Endometrial microvascular endothelial cells (primary cell): ENCODE measurements at regions not wholly inside any gene's neighbourhood (a gene's known extent, or its start where the extent isn't known, plus 50 kb on each side); places are given as distances from the start of the nearest gene placed in this dataset.
"Not testable (repeated sequence)": the region's sequence is repeated elsewhere in the genome, so short reads cannot be mapped to it uniquely, and the experiment has no call there.

ENCODE experiments used
- in situ Hi-C: cut with HindIII; loops from 2 replicates; pipeline ENCODE4 v1.10.0; 2017; ENCODE audit warnings: low sequenced_read_pairs, low pct_unique_long_range_greater_than_20kb; ENCODE audit errors: inconsistent ontology term

DNA sequence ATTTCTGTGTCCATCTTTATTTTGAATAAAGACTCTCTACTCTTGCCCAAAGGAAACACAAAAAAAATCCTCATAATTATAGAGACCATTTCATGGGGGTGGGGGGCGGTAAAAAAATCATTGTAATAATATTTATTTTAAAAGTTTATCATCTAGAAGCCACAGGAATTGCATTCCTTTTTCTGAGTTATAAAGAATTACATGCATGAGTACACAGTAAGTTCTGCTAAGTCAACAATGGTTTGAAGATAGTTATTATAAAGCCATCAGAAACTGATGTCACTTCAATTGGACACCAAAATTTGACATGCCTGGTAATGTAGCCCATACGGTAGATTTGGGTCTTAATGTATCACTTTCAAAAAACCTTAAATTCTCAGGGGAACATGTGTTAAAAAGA lies 478.1 kb upstream of the NR5A2 start:
- in situ Hi-C loops = no loop called here

DNA sequence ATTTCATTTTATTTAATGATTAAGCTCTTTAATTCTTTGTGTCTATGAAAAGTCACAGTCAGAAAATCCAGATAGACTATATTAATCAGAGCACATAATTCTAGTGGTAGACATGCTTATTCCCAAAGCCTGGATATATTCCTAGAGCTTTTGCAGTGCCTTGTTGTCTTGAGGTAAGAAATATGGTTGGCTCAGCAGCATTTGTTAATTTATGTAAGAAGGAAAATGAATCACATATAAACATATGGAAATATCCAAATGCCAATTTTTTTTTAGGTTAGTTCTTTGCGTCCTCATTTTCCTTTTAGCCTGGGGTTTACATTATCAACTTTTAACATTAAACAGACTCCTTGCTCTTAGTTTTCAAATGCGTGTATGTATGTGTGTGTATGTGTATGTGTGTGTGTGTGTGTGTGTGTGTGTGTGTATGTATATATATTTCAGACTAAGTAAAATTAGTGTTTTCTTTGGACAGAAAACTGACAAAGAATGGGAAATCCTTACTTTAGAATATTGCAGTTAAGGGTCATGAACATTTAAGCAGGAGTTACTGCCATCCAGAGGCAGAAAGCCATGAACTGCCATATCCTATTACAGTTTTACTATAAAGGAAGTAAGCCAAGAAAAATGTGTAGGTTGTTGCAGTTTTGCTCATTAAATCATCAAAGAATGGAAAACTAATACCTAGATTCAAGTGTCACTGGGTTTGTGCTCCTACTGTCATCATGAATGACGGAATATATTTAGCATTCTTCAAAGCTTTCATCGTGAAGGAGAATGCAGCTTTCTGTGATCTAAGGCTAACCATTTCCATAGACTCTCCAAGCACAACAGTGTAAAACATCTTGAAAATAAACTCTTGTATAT lies 477.1 kb upstream of the NR5A2 start:
- in situ Hi-C loops = no loop called here

DNA sequence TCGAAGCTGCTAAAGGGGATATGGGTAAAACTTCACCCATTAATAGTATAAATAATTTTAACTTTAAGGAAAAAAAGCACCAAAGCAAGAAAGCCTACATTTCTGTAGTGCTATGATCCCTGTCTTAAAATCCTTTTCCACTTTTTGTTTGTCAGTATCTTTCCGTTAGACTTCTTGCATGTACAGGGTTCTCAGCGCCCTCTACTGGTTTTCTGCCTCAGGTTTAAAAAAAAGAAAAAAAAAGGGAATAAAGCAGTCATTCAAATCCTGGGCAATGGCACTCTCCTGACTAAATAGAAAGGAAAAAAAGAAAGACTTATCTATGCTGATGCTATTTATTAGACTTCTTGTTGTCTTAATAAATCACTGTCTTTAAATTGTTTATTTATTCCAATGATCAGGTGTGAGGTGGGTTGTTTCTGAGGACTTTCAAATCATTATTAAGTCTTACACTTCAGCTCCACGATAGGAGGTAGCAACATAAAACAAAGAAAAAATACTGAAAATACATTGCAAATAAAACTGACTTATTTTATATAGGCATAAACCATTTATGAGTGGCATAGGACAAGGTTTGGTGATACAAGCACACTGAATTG lies 475.4 kb upstream of the NR5A2 start:
- in situ Hi-C loops = no loop called here

DNA sequence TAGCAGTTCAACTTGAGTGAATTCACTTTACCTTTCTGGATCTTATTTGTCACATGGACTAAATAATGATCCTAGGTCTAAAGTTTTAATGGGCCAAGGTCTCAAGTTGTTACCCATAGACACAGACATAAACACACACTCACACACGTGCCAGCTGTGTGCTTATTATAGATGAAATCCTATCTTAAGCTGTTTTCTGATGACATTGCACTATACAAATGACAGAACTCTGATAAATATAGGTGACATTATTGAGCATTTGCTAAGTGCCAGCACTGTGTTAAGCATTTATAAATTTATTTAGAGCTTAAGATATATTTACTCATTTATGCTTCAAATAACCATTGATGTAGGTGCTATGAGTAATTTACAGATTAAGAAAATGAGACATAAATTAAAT lies 474.4 kb upstream of the NR5A2 start:
- in situ Hi-C loops = no loop called here

DNA sequence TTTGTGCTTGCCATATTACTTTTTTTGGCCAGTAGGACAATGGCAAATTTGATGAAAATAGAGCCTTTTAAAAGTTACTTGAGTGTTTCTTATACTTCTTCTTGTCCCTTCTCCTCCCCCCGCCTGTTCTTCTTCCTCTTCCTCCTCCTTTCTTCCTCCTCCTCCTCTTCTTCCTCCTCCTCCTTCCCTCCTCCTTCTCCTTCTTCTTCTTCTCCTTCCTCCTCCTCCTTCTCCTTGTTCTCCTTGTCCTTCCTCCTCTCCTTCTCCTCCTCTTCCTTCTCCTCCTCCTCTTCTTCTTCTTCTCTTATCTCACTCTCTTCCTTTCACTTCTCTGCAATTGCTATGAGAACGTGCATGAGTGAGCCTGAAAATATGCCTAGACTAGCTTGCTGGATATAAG lies 466.2 kb upstream of the NR5A2 start:
- in situ Hi-C loops = no loop called here

DNA sequence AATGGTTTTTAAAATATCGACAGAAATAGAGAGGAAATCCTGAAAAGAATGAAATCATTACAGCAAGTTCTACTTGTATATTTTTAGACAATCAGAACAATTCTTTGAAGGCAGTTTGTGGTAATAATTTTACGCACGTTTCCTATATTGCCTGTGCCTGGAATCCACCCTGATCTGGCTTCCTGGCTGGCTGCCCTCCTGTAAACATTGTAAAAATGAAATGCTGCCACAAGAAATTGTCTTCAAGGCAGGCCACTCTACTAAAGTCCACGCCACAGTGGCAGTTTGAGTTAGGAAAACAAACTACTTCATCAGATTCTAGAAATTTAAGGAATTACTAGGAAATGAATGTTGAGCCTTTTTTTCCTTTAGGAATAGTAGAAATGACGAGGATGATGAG lies 454.5 kb upstream of the NR5A2 start:
- in situ Hi-C loops = no loop called here

DNA sequence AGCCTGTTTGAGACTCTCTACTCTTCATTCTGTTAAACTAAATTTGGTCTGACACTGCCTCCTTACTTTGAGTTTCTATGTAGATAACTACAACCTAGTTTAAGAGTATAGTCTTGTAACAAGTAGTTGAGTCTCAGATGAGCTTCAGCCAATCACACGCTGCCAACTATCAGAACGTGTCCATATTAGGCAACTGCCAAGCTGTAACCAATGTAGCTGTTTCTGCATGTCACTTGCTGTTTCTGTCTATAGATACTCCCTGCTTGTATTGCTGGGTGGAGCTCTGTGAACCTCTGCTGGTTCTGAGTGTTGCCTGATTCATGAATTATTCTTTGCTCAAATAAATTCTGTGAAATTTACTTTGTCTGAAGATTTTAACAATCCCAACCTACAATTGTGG lies 452.6 kb upstream of the NR5A2 start:
- in situ Hi-C loops = no loop called here

DNA sequence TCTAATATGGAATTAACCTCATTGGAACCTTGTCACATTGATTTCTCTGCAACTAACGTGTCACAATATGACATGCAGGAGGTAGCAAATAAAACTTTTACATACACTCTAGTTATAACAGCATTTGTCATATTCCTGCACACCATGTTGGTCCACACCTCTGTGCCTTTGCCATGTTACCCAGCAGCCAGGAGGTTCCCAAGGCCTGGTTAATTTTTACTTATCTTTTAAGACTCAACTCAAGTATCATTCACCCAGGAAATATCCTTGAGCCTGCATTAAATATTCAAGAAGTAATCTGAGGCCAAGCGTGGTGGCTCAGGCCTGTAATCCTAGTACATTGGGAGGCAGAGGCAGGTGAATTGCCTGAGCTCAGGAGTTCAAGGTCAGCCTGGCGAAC lies 447.2 kb upstream of the NR5A2 start:
- in situ Hi-C loops = no loop called here

DNA sequence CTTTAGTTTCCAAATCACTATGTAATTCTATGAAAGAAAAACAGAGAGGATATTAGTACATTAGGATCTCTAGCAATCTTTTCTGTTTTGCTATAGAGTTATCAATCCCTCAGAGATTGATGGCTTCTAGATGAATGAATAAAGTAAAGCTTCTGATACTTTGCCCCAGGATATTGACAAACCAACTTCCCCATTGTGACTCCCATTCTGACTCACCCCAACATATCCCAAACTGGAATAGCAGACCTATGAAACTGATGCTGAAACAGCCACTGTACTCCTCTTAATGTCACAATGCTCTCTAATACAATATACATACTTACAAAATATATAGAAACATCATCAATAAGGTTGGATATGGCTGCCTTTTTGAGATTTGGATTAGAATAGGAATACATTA lies 442.1 kb upstream of the NR5A2 start:
- in situ Hi-C loops = no loop called here

DNA sequence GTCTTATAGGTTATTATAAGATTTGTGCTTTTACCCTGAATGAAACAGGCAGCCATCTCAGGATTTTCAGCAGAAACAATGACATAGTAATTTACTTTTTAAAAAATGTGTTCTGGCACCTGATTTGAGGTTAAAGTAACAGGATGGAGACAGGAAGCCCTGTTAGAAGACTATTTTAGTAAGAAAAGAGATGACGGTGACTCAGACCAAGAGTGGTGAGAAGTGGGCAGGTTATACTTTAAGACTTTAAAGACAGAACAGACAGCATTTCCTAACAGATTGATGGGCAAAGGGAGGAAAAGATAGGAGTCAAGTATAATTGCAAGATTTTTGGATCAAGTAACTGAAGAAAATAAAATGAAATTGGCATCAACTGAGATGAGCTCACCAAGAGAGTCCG lies 436.8 kb upstream of the NR5A2 start:
- in situ Hi-C loops = no loop called here

DNA sequence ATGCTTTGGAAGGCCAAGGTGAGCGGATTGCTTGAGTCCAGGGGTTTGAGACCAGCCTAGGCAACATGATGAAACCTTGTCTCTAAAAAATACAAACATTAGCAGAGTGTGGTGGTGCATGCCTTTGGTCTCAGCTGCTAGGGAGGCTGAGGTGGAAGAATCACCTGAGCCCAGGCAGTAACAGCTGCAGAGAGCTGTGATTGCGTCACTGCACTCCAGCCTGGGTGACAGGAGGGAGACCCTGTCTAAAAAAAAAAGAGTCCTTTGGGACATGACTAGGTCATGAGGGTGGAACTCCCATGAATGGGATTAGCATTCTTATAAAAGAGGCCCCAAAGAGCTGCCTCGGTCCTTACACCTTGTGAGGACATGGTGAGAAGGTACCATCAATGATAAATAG lies 436.0 kb upstream of the NR5A2 start:
- in situ Hi-C loops = no loop called here

DNA sequence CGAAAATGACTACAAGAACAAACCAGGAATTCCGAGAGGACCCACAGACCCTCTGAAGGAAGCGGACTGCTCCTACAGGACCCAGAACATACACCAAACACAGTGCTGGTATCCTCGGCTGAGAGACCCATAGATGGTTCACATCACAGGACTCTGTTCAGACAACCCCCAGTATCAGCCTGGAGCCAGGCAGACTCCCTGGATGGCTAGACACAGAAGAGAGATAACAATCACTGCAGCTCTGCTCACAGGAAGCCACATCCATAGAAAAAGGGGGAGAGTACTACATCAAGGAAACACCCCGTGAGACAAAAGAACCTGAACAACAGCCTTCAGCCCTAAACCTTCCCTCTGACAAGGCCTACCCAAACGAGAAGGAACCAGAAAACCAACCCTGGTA lies 434.0 kb upstream of the NR5A2 start:
- in situ Hi-C loops = no loop called here

DNA sequence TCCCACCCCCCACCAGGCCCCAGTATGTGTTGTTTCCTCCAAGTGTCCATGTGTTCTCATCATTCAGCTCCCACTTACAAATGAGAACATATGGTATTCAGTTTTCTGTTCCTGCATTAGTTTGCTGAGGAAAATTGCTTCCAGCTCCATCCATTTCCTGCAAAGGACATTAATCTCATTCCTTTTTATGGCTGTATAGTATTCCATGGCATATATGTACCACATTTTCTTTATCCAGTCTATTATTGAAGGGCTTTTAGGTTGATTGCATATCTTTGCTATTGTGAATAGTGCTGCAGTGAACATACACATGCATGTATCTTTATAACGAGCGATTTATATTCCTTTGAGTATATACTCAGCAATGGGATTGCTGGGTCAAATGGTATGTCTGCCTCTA lies 431.1 kb upstream of the NR5A2 start:
- in situ Hi-C loops = not testable (repeated sequence)

DNA sequence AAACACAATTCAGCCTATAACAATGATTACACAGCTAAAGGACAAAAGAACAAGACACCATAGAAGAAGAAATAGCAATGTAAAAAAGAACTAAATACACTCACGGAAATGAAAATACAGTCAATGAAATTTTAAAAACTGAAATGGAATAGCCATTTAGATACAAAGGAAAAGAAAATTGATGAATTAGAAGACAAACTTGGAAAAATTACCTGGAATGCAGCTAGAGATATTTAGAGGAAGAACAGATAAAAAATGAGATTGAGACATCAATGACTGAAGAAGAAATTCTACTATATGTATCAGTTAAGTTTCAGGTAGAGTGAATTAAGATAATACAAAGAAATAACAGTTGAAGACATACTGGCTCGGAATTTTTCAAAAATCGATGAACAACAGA lies 430.4 kb upstream of the NR5A2 start:
- in situ Hi-C loops = no loop called here

DNA sequence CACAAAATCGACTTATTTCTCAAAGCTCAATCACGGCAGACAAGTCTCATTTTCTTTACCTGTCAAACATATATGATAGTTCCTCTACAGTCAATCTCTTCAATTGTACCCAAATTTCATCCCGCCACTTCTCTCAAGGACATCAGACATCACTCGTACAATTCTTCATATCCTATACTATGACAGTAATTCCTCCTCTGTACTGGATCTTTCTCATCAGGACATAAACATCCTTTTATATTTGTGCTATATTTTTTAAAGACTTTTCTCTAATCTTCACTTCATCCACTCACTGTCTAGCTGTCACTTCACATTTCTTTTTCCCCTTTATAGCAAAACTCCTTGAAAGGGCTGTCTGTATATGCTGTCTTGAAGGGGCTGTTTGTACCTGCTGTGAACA lies 419.1 kb upstream of the NR5A2 start:
- in situ Hi-C loops = no loop called here

DNA sequence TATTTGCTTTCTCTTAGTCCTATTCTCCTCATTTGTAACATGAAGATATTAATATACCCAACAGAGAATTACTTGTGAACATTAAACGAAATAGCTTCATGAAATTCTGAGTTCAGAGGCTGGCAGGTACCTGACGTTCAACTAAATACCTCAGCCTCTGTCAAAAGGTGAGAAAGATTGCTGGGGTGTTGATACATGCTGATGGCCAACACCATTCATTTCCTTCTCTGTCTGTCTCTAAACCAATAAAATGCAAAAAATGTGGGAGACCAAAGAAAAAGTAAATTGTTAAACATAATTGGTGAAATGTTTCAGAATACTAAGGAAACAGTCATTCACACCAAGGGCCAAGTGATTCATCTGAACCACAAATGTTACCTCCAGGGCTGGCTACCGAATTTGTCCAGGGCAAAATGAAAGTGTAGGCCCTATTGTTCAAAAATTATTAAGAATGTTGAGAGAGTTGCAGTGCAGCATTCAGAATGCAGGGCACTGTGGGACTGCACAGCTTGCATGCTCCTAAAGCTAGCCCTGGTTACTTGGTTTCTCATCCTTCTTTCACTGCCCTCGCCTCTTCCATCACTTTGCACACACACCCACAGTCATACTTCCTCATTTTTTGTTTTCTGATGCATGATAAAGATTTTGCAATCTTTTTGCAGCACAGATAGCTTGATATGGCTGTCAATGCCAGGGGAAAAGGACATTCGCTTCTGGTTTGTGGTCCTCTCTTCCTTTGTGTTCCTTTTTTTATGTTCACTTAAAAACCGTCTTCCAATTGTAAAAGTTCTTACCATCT lies 414.3 kb upstream of the NR5A2 start:
- in situ Hi-C loops = no loop called here

DNA sequence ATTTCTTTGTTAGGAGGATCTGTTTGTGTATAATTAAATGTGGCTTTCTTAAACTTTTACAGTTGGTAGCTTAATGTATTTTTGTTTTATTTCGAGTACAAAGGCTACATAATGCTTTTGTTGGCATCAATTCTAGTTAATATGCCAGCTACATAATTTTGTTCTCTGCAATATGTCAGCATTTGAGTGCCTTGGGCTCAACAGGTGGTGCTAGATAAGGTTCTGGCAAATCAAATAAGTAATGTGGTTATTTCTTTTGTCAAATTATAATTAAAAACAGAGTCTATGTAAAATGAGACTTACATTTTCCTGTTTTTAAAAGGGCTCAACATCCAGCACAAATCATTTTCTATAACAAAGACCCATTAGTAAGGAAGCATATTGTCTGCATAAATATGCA lies 410.6 kb upstream of the NR5A2 start:
- in situ Hi-C loops = no loop called here

DNA sequence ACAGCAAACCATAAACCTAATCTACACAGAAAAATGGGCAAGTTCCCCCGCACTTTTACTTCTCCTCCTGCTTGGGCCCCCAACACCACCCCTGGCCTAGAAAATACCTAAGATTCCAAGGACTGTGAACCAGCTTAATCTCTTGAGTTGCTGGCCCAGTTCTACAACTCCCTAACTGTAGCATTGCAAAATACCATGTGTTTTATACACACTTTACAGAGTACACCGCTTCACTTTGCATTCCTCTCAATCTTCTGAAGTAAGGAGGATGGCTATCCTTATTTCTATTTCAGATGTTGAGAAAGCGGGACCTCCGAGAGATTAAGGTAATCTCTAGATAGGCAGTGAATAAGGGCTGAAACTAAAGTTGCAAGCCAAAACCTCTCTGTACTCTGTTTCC lies 408.3 kb upstream of the NR5A2 start:
- in situ Hi-C loops = no loop called here

DNA sequence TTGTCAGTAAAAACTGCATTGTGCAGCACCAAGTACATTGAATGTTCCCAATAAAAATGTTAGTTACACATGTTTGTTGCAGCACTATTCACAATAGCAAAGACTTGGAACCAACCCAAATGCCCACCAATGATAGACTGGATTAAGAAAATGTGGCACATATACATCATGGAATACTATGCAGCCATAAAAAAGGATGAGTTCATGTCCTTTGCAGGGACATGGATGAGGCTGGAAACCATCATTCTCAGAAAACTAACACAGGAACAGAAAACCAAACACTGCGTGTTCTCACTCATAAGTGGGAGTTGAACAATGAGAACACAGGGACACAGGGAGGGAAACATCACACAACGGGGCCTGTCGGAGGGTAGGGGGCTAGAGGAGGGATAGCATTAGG lies 401.3 kb upstream of the NR5A2 start:
- in situ Hi-C loops = not testable (repeated sequence)

DNA sequence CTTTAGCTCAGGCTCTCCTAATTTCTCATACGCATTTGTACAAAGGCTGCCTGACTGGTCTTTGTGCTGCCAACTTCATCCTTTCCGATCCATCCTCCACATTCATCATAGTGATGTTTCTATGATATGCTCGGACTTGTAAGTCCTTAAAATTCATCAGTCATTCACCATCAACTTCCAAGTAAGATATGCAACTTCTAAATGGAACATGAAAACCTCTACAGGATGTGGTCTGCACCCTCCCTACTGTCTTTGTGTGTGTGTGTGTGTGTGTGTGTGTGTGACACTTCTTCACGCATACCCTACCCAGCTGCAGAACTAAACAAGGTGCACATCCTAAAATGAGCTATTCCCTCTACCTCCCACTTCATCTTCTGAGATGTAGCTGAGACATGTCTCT lies 397.9 kb upstream of the NR5A2 start:
- in situ Hi-C loops = no loop called here
